ENCODE measurements at regions not wholly inside any gene's neighbourhood (a gene's known extent, or its start where the extent isn't known, plus 50 kb on each side); places are given as distances from the start of the nearest gene placed in this dataset.

GRCh38 chr5:33338336-33339110, 102.2 kb upstream of the TARS1 start:
- H3K36me3 Mint-ChIP-seq (ENCODE audit: low read depth), result no peaks in the 10 kb centered on the region
- no peaks in the 10 kb centered on the region for H3K4me1 Mint-ChIP-seq
- ChIA-PET CTCF (no interaction called here), POLR2A (no interaction called here)
- H3K9me3 Mint-ChIP-seq, result no peaks in the 10 kb centered on the region
- no peak for DNase-seq
- H3K27ac Mint-ChIP-seq, result no peak overlapping the region
- no peaks in the 10 kb centered on the region for H3K27me3 Mint-ChIP-seq
- no peak overlapping the region for H3K4me3 Mint-ChIP-seq

- Mint-ChIP-seq H3K27ac (no peak overlapping the region), H3K9me3 (no peaks in the 10 kb centered on the region), H3K4me3 (no peak overlapping the region), H3K36me3 (ENCODE audit: low read depth) (no peaks in the 10 kb centered on the region), H3K27me3 (peaks cover under 1% of the 10 kb centered on the region), H3K4me1 (no peaks in the 10 kb centered on the region)
- ChIA-PET CTCF (no interaction called here), POLR2A (no interaction called here)
- no peak for DNase-seq
Measured at GRCh38 chr5:33339413-33339812, 101.4 kb upstream of the TARS1 start.

DNA sequence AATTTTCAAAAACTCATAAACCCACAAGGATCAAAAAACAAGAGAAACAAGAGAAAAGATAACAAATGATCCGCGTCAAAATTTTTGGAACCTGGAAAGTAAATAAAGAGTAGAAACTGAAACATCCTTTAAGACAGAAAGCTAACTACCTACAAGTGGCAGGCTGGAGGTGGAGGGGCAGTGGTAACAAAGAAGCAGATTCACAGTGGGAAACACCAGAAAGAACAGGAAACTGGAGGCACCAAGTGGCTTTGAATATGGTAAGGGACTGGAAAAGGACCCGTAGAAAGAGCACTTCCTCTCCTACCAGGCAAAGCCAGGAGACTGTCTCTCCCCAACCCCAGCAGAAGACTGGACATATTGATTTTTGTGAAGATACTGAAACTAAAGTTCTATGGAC, 100.6 kb upstream of the TARS1 start:
- H3K27ac Mint-ChIP-seq, result no peak overlapping the region
- ChIA-PET CTCF (no interaction called here), POLR2A (no interaction called here)
- DNase-seq, result no peak
- H3K4me1 Mint-ChIP-seq, result no peaks in the 10 kb centered on the region
- no peaks in the 10 kb centered on the region for H3K9me3 Mint-ChIP-seq
- H3K4me3 Mint-ChIP-seq, result no peak overlapping the region
- H3K27me3 Mint-ChIP-seq, result peaks cover 1% of the 10 kb centered on the region
- no peaks in the 10 kb centered on the region for H3K36me3 Mint-ChIP-seq (ENCODE audit: low read depth)

DNA sequence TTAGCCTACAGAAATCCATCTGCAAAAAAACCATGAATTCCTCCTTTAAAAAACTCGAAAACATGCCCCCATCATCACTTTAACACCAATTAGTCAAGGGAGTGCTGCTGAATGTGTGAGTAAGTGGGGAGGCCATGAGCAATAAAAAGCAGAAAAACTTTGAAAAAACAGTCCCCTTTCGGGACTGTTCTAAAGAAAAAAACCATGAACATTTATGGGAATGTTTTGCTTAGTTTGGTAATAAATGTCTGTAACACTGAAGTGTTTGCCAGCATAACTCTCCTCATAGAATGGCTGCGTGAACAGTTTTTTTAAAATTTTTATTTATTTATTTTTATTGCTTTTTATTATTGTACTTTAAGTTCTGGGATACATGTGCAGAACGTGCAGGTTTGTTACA, 99.4 kb upstream of the TARS1 start:
- no peaks in the 10 kb centered on the region for H3K9me3 Mint-ChIP-seq
- H3K4me3 Mint-ChIP-seq, result no peak overlapping the region
- ChIA-PET POLR2A (no interaction called here), CTCF (no interaction called here)
- H3K36me3 Mint-ChIP-seq (ENCODE audit: low read depth), result no peaks in the 10 kb centered on the region
- no peaks in the 10 kb centered on the region for H3K4me1 Mint-ChIP-seq
- no peak for DNase-seq
- H3K27me3 Mint-ChIP-seq, result peaks cover 1% of the 10 kb centered on the region
- no peak overlapping the region for H3K27ac Mint-ChIP-seq

GRCh38 chr5:33343676-33344327, 97.0 kb upstream of the TARS1 start:
- POLR2A ChIA-PET, result no interaction called here
- no peaks in the 10 kb centered on the region for H3K4me1 Mint-ChIP-seq

DNA sequence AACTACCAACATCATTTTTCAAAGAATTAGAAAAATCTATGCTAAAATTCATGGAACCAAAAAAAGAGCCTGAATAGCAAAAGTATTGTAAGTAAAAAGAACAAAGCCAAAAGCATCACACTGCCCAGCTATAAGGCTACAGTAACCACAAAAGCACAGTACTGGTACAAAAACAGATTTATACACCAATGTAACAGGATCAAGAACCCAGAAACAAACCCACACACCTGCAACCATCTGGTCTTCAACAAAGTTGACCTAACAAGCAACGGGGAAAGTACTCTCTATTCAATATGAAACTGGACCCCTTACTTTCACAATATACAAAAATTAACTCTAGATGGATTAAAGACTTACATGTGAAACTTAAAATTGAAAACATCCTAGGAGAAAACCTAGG, 94.2 kb upstream of the TARS1 start:
- H3K4me3 Mint-ChIP-seq, result no peak overlapping the region
- POLR2A ChIA-PET, result no interaction called here
- no peak for DNase-seq
- CTCF ChIA-PET, result no interaction called here
- H3K36me3 Mint-ChIP-seq (ENCODE audit: low read depth), result no peaks in the 10 kb centered on the region
- no peak overlapping the region for H3K27ac Mint-ChIP-seq
- H3K27me3 Mint-ChIP-seq, result peaks cover 3% of the 10 kb centered on the region
- H3K4me1 Mint-ChIP-seq, result no peaks in the 10 kb centered on the region
- peaks cover 4% of the 10 kb centered on the region for H3K9me3 Mint-ChIP-seq

More at GRCh38 chr5:33343676-33344327, 97.0 kb upstream of the TARS1 start:
- Mint-ChIP-seq H3K4me3 (no peak overlapping the region), H3K9me3 (no peaks in the 10 kb centered on the region), H3K27me3 (peaks cover 1% of the 10 kb centered on the region), H3K36me3 (ENCODE audit: low read depth) (no peaks in the 10 kb centered on the region), H3K27ac (no peak overlapping the region)
- CTCF ChIA-PET, result interaction anchor here (1.1 kb wide), 1 partner anchor 9 kb away, joined by 3 read pairs; no protein-coding TSS in a partner anchor
- no peak for DNase-seq

DNA sequence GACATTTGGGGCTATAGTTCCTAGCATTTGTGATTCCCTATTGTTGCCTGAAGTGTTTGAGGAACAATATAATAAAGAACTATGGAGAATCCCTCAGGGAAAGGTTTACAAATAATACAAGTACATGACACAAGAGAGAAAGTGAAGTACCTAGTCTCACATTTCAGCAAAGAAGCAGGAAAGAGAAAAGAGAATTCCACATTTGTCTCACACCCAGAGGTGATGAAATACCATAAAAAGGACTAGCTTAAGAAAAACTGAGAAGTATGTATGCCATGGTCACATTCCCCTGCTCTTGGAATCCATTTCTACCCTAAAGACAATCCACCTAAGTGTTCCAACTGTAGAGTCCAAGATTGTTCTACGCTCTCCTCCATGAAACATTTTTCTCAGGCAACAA, 79.0 kb upstream of the TARS1 start:
- Mint-ChIP-seq H3K4me1 (peaks cover 10% of the 10 kb centered on the region), H3K4me3 (no peak overlapping the region), H3K9me3 (no peaks in the 10 kb centered on the region), H3K27ac (no peak overlapping the region), H3K27me3 (no peaks in the 10 kb centered on the region), H3K36me3 (ENCODE audit: low read depth) (no peaks in the 10 kb centered on the region)
- ChIA-PET CTCF (no interaction called here), POLR2A (no interaction called here)
- no peak for DNase-seq

GRCh38 chr5:33362915-33363314, 77.8 kb upstream of the TARS1 start:
- no peaks in the 10 kb centered on the region for H3K27me3 Mint-ChIP-seq
- peaks cover 12% of the 10 kb centered on the region for H3K4me1 Mint-ChIP-seq
- H3K27ac Mint-ChIP-seq, result no peak overlapping the region
- H3K4me3 Mint-ChIP-seq, result no peak overlapping the region
- no peak for DNase-seq
- CTCF ChIA-PET, result no interaction called here
- POLR2A ChIA-PET, result no interaction called here
- H3K36me3 Mint-ChIP-seq (ENCODE audit: low read depth), result no peaks in the 10 kb centered on the region
- no peaks in the 10 kb centered on the region for H3K9me3 Mint-ChIP-seq

GRCh38 chr5:33363537-33363936, 77.2 kb upstream of the TARS1 start:
- H3K4me1 Mint-ChIP-seq, result peaks cover 12% of the 10 kb centered on the region
- no peaks in the 10 kb centered on the region for H3K27me3 Mint-ChIP-seq
- CTCF ChIA-PET, result no interaction called here
- POLR2A ChIA-PET, result no interaction called here
- no peak overlapping the region for H3K4me3 Mint-ChIP-seq
- H3K9me3 Mint-ChIP-seq, result no peaks in the 10 kb centered on the region
- no peak for DNase-seq
- H3K27ac Mint-ChIP-seq, result no peak overlapping the region
- no peaks in the 10 kb centered on the region for H3K36me3 Mint-ChIP-seq (ENCODE audit: low read depth)

- DNase-seq, result no peak
- H3K27ac Mint-ChIP-seq, result no peak overlapping the region
- H3K27me3 Mint-ChIP-seq, result no peaks in the 10 kb centered on the region
- POLR2A ChIA-PET, result no interaction called here
- H3K9me3 Mint-ChIP-seq, result no peaks in the 10 kb centered on the region
- H3K4me1 Mint-ChIP-seq, result peaks cover 12% of the 10 kb centered on the region
- no peak overlapping the region for H3K4me3 Mint-ChIP-seq
- CTCF ChIA-PET, result no interaction called here
- no peaks in the 10 kb centered on the region for H3K36me3 Mint-ChIP-seq (ENCODE audit: low read depth)
Measured at GRCh38 chr5:33364406-33364805, 76.4 kb upstream of the TARS1 start.

GRCh38 chr5:33367416-33367815, 73.3 kb upstream of the TARS1 start:
- Mint-ChIP-seq H3K9me3 (no peaks in the 10 kb centered on the region), H3K36me3 (ENCODE audit: low read depth) (no peaks in the 10 kb centered on the region), H3K4me1 (peaks cover 12% of the 10 kb centered on the region), H3K27me3 (no peaks in the 10 kb centered on the region), H3K27ac (no peak overlapping the region), H3K4me3 (no peak overlapping the region)
- no peak for DNase-seq
- ChIA-PET CTCF (no interaction called here), POLR2A (no interaction called here)

DNA sequence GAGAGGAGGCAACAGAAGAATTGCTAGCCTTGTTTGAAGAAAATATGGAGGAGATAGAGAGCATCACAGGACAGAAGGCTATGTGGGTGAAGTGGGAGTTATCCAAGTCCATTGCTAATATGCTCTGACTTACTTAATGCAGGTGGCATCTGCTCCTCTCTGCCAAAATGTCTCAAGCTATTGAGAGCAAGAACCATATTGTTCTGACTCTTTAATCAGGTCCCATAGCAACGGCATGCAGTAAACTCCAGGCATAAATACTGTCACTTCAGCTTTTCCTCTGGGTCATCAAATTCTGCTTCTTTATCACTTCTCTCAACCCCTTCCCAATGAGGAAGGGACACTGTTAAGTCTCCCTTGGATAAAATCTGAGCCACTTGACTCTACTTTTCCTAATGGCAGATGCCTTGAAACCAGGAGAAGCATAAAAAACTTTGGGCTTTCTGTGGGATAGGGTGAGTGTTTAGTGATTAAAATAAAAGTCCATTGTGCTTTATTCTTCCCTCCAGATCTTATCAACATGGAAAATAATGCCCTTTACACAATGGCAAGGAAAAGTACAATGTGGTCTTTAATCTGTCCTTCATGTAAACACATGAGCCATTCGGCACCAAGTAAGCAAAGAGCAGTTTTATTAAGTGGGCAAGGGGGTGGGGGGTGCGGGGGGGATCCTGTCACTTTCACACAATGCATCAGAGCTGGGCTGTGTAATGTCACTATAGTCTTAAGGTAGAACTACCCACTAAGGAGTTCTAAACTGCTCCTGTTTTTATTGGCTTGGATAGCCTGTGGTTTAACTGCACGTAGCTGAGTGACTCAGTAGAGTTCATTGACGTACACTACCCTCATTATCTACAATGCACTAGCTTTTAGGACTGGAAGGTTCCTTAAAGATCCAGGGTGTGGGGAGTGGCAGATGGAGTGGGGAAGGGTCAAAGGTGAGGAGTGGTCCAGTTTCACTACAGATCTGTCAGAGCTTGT, 71.0 kb upstream of the TARS1 start:
- Mint-ChIP-seq H3K4me1 (peaks cover 3% of the 10 kb centered on the region), H3K27me3 (no peaks in the 10 kb centered on the region)
- POLR2A ChIA-PET, result no interaction called here

GRCh38 chr5:33370466-33370859, 70.3 kb upstream of the TARS1 start:
- ChIA-PET POLR2A (no interaction called here), CTCF (interaction anchor here (0.6 kb wide), 1 partner anchor 38 kb away, joined by 3 read pairs; no protein-coding TSS in a partner anchor)
- H3K4me3 Mint-ChIP-seq, result no peak overlapping the region
- no peaks in the 10 kb centered on the region for H3K36me3 Mint-ChIP-seq (ENCODE audit: low read depth)
- DNase-seq, result no peak
- peaks cover 3% of the 10 kb centered on the region for H3K4me1 Mint-ChIP-seq
- H3K9me3 Mint-ChIP-seq, result no peaks in the 10 kb centered on the region
- H3K27ac Mint-ChIP-seq, result no peak overlapping the region
- no peaks in the 10 kb centered on the region for H3K27me3 Mint-ChIP-seq

More for the DNA sequence above, 71.0 kb upstream of the TARS1 start:
- CTCF ChIA-PET, result no interaction called here
- Mint-ChIP-seq H3K36me3 (ENCODE audit: low read depth) (no peaks in the 10 kb centered on the region), H3K4me3 (no peak overlapping the region), H3K27ac (no peak overlapping the region), H3K9me3 (no peaks in the 10 kb centered on the region)
- DNase-seq, result no peak
